Activated effector memory CD4-positive, alpha-beta T cell treated with Interleukin-2 at 50 U/mL for 16 hours (primary cell): ENCODE measurements at regions not wholly inside any gene's neighbourhood (a gene's known extent, or its start where the extent isn't known, plus 50 kb on each side); places are given as distances from the start of the nearest gene placed in this dataset.

Experiments
- DNase-seq: peaks from one replicate; pipeline ENCODE4 v3.0.0-alpha.2; 2020

DNA sequence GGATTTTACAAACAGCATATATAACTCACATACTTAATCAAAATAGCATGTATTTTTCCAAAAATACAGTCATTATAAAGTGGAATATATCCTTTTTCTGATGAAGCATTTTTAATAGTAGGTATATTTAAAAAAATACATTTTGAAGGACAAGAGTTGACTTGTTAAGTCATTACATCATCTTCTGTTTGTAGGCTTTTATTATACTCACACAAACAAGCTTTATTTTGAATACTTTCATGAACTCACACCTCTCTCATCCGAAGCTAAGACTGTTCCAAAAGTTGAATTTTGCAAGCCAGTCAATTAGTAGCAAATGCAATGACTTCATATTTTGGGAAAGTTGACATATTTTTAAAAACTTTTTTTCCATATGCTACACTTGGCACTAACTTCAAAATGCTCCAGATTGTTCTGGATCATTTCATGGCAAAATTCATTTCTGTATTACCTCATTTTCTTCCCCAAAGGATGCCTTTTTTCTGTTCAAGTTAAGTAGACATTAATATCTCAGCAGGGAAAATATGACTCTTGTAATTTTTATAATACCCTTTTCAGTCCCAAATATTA lies 68.5 kb upstream of the WDR75 start:
- no peak for DNase-seq

DNA sequence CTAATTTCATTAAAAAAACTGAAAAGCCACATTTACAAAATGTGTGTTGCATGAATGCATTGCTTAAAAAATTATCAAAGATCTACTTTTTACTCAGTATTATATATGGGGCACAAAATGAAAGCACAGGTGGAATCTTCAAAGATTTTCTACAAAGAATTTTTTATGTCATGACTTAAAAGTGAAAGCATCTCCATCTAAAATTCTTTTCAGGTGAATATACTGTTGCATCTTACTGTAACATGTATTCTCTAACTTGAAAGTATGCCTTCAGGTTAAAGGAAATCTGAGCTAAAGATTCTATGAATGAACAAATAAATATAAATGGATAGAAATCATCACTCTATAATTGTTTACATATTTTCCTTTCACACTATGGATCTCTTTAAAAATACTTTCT lies 66.8 kb upstream of the WDR75 start:
- no peak for DNase-seq

DNA sequence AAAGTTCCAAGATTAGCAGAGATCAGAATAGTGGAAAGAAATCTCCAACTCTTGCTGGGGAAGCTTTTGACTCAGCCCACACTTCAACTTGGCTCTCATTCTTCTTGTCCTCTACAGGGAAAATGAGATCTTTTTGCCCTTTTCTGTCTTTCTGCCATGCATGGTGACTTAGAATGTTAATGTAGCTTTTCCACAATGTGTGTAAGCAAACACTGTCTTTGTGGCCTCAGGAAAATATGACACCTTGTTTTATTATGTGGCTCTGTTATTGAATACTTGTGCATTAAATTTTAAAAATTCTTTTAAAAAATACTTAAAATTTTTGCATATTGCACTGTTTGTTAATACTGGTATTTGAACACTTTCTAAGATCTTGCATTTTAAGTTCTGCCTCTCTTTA lies 65.4 kb upstream of the WDR75 start:
- no peak for DNase-seq

GRCh38 chr2:189379287-189379630 lies 62.0 kb upstream of the WDR75 start:
- DNase-seq: no peak

DNA sequence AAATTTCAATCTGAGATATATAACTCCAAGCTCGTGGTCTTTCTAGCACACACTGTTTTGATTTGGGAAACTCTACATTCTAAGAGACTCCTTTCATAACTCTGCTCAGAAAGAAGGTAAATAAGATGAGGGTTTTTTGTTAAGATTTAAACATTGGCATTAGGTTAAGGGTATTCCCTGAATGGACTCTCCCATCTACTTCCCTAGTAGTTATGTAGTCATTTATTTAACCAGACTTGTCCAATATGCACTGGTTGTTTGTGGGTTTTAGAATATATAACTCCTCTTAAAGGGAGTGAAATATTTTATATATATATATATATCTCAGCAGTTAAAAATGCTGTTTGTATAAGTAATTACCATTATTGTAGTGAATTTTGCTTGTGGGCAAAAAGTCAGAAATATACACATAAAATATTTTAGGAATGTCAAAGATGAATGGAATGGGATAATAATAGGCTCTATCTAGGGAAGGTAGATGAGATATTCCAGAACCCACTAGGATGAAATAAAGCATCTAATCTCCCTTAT lies 61.5 kb upstream of the WDR75 start:
- no peak for DNase-seq

GRCh38 chr2:189382668-189383067 lies 58.6 kb upstream of the WDR75 start:
- DNase-seq: no peak

GRCh38 chr2:189386741-189387140 lies 54.5 kb upstream of the WDR75 start:
- DNase-seq: no peak

DNA sequence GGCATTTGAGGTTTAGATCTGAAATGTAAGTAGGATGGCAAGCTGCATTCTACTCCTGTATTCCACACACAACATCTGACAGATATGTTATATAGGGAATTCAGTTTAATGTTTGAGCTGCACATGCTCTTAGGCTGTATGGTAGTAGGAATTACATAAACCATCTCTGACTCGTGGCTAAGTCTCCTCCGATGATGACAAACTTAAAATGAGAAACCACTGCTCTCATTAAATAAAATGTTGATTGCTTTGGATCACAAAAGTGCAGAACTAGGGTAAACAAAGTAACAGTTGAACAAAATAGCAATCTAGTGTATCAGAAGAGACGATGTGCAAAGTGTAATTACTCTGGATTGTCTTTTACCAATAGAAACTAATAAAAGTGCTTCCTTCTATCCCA lies 50.1 kb upstream of the WDR75 start:
- DNase-seq: no peak
